SH-SY5Y (cell line): ENCODE measurements at regions not wholly inside any gene's neighbourhood (a gene's known extent, or its start where the extent isn't known, plus 50 kb on each side); places are given as distances from the start of the nearest gene placed in this dataset.

Experiments used
- GATA2 ChIP-seq: IDR thresholded peaks from 2 replicates; pipeline ENCODE4 v1.6.1; 2011; ENCODE audit warnings: mild to moderate bottlenecking, low read depth, low read length
- GATA3 ChIP-seq: IDR thresholded peaks from 2 replicates; pipeline ENCODE4 v1.6.1; 2011; ENCODE audit warnings: low read depth, mild to moderate bottlenecking, low read length, moderate library complexity

GRCh38 chr4:181105487-181105886 lies 1137.7 kb upstream of the TENM3 start:
- no peak for TF ChIP-seq GATA2
- no peak for TF ChIP-seq GATA3
